GM19438 (cell line): ENCODE measurements at regions not wholly inside any gene's neighbourhood (a gene's known extent, or its start where the extent isn't known, plus 50 kb on each side); places are given as distances from the start of the nearest gene placed in this dataset.

Experiments
- ATAC-seq: cut with Tn5 transposase; IDR thresholded peaks from one replicate; pipeline ENCODE4 v1.9.1; 2021; ENCODE audit warnings: low read depth; ENCODE audit not compliant: unreplicated experiment

DNA sequence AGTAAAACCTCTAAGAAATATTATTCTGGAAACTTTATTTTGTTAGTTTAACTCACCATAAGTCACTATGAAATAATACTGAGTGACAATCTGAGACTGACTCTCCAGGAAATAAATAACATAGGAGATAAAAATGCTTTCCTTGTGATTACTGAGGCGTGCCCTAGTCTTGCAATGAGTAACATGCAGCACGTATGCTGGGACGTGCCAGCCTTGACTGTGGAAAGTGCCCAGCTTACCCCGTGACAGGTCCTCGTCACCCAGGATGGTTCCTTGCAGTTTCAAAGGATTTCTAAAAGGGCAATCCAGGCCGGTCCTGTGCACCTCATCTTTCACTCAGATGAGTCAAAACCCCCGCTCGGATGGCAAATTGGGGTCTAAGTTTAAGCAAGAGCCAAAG, 720.8 kb upstream of the ADAMTS16 start:
- ATAC-seq: no peak

DNA sequence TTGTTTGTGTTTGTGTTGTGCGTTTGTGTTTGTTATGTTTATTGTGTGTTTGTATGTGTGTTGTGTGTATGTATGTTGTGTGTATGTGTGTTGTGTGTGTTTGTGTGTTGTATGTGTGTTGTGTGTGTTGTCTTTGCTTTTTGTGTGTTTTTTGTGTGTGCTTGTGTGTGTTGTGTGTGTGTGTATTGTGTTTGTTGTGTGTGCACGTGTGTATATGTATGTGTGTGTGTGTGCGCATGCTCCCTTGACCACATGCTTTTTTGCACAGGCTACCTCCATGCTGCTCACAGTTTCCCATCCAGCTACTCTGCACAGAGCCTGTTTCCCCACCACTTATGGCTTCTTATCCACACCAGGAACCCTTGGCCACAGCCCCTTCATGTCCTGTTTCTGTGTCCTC, 720.0 kb upstream of the ADAMTS16 start:
- no peak for ATAC-seq

DNA sequence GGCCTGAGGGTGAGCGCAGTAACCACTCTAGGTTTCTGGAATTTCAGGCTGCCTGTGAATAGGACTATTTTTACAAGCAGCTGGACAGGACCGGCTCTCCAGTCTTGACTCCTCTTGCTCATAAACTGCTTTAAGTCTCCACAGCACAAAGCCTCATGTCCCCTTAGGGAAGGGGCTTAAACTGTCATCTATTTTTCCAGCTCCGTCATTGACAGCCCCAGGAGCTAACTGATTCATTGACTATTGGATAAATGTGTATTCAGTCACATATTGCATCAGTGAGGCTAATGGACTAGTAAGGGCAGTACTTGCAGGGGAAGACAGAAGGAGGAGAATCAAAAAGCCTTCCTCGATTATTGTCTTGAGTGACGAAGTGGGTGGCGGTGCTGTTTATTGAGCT, 719.4 kb upstream of the ADAMTS16 start:
- no peak for ATAC-seq

GRCh38 chr5:4422247-4422646, 717.9 kb upstream of the ADAMTS16 start:
- ATAC-seq: no peak

DNA sequence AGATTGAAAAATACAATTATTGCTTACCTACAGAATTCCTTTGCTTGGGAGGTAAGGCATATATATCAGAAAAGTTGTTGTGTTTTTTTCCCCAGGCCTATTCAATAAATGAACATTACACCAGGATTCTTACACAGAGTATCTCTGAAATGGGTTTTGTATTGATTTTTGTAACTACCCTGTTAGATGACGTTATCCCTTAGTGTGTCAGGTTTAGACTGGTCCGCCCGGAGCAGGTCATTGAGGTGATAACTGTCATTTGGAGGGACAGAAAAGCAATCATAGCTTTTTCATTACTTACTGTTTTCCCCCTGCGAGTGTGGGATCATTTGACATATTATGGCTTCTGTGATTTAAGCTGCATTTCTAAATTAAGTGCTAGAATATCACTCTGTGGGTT, 715.2 kb upstream of the ADAMTS16 start:
- ATAC-seq: no peak

DNA sequence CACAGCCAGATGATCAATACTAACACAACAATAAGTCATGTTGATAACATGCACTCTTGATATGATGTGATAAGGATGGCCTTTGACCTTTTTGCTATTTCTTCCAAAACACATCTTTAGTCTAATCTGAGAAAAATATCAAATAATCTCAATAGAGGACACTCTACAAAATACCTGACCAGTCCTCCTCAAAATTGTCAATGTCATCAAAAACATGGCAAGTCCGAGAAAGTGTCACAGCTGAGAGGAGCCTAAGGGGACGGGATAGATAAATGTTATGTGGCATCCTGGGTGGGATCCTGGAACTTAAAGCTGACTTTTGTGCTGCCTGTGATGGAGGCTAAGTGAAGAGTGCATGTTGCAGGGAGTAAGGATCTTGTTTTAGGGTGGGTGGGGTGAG, 699.6 kb upstream of the ADAMTS16 start:
- no peak for ATAC-seq

GRCh38 chr5:4442221-4442620, 697.9 kb upstream of the ADAMTS16 start:
- no peak for ATAC-seq

GRCh38 chr5:4447657-4448056, 692.5 kb upstream of the ADAMTS16 start:
- no peak for ATAC-seq

DNA sequence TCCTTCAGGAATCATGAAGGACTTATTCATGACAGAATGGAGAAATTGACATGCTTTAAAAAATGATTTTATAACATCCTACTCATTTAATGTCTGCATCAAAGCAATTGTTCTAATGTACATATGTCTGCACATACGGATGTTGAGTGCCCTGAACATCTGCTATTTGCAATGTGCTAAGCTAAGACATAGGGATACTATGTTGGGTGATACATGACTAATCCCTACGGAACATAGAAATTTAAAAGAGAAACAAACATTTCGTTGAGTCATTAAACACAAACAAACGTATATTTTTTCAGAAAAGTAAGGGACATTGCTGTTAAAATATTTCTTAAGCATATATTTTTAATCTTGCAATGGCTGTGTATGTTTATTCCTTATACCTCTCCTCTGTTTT, 686.5 kb upstream of the ADAMTS16 start:
- no peak for ATAC-seq

DNA sequence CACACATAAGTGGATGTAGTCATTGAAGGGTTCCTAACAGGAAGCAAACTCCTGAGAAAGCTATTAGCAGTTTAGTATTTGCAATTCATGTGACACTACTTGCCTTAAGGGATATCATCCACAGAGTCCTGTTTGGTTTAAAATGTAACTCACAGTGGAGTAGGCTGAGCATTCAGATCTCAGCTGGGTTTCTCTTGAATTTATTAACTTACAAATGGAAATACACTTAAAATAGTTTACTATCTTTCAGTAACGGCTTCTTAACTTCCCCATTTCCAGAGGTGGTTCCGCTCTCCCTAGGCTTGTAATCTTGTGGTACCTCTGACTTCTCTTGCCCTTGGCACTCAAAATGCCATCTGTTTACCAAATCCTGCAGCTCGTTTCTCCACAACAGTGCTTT, 660.7 kb upstream of the ADAMTS16 start:
- no peak for ATAC-seq

DNA sequence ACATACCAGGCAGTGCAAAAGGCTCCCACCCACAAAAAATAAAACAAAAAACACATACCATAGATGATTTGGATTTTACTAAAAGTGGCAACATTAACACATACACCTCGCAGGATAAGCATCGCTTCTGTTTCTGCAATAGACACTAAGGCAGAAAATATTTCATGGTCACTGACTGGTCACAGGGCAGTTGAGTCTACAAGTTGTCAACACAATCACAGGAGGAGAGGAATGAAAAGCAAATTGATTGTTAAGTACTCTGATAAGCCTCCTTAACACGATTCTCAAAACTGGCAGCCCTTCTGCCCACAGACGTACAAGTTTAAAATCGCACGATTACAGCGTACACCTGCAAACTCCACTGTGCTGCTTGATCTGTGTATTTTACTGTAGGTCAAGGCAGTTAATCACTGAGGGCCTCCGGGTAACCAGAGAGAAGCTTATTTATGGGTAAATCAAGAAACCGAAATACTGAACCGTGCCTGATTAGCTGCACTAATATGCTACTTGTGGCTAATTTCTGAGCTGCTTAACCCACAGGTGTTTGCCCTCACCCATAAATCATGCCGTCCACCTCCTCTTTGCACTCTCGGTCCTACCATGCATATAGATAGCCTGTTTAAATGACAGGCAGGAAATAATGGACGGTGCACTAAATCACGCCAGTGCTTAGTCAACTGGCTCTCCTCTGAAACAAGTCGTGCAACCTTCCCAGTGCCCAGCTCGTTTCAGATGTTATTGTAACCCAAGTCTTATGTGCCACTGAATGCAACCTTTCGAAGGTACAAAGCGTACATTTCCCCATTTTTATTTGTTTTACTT, 659.4 kb upstream of the ADAMTS16 start:
- no peak for ATAC-seq

DNA sequence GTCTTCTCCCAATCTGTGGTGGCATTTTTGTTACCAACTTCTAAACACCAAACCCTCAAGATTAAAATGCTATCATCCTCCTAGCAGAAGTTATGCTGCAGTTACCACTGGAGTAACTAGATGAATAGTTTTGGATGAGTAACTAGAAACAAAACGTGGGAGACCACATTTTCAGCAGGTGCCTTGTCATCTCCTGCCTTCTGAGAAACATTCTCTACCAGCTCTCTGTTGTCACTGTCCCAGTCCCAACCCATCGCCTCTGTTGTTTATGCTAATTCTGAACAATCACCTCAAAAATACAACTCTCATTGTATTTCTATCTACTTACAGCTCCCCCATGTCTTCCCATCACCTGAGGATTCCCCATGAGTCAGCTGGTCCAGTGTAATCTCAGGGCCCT, 652.5 kb upstream of the ADAMTS16 start:
- no peak for ATAC-seq

GRCh38 chr5:4511996-4512656, 628.0 kb upstream of the ADAMTS16 start:
- no peak for ATAC-seq

GRCh38 chr5:4513381-4513780, 626.7 kb upstream of the ADAMTS16 start:
- ATAC-seq: no peak

- no peak for ATAC-seq
These were observed 626.0 kb upstream of the ADAMTS16 start for GRCh38 chr5:4514067-4514648.

GRCh38 chr5:4518903-4519672, 621.0 kb upstream of the ADAMTS16 start:
- no peak for ATAC-seq

- ATAC-seq: no peak
These were observed 619.6 kb upstream of the ADAMTS16 start for GRCh38 chr5:4520559-4520958.

GRCh38 chr5:4523038-4523437, 617.1 kb upstream of the ADAMTS16 start:
- ATAC-seq: no peak

- ATAC-seq: no peak
These were observed 608.1 kb upstream of the ADAMTS16 start for GRCh38 chr5:4531756-4532704.

GRCh38 chr5:4532705-4533080, 607.4 kb upstream of the ADAMTS16 start:
- no peak for ATAC-seq
